GM23248 (cell line): ENCODE measurements at regions not wholly inside any gene's neighbourhood (a gene's known extent, or its start where the extent isn't known, plus 50 kb on each side); places are given as distances from the start of the nearest gene placed in this dataset.

Source experiments
- EZH2 ChIP-seq: fragments of 200-600 bp; sonication (generic); IDR thresholded peaks from 2 replicates; pipeline ENCODE4 v1.6.1; 2018; ENCODE audit warnings: antibody characterized with exemption, mild to moderate bottlenecking; ENCODE audit not compliant: insufficient read depth, poor library complexity, severe bottlenecking
- EZH2phosphoT487 ChIP-seq: fragments of 200-600 bp; sonication (generic); IDR thresholded peaks from 2 replicates; pipeline ENCODE4 v1.6.1; 2018; ENCODE audit warnings: antibody characterized with exemption, moderate library complexity, mild to moderate bottlenecking, low read depth; ENCODE audit not compliant: insufficient read depth

DNA sequence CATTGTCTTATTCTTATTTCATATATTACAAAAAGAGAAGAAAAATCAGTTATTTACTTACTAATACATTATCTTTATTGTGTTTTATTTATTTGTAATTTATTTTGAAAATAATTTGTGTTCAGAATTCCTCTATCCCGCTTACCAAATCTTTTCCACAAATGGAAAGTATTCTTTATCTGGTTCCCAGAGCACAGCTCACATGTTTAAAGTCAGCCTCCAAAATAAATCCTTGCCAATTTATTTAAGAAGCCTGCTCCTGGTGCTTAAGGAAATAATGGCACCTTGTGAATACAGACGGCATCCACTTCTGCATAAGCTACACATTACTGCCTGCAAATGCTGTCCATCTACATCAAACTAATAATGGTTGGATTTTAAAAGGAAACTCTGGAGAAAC, 435.4 kb downstream of the MTRR start:
- TF ChIP-seq EZH2: no peak
- no peak for TF ChIP-seq EZH2phosphoT487
